T-helper 2 cell treated with Interferon-gamma antibody and Interleukin-4, amounts not matched to agents 100 ng/mL and 5 ng/mL, for 36 hours (primary cell): ENCODE measurements at regions not wholly inside any gene's neighbourhood (a gene's known extent, or its start where the extent isn't known, plus 50 kb on each side); places are given as distances from the start of the nearest gene placed in this dataset.

Experiments used
- intact Hi-C: fragments of 100-400 bp; cut with micrococcal nuclease; formaldehyde crosslinking; loops from one replicate; pipeline ENCODE4 v1.15.1; 2023

DNA sequence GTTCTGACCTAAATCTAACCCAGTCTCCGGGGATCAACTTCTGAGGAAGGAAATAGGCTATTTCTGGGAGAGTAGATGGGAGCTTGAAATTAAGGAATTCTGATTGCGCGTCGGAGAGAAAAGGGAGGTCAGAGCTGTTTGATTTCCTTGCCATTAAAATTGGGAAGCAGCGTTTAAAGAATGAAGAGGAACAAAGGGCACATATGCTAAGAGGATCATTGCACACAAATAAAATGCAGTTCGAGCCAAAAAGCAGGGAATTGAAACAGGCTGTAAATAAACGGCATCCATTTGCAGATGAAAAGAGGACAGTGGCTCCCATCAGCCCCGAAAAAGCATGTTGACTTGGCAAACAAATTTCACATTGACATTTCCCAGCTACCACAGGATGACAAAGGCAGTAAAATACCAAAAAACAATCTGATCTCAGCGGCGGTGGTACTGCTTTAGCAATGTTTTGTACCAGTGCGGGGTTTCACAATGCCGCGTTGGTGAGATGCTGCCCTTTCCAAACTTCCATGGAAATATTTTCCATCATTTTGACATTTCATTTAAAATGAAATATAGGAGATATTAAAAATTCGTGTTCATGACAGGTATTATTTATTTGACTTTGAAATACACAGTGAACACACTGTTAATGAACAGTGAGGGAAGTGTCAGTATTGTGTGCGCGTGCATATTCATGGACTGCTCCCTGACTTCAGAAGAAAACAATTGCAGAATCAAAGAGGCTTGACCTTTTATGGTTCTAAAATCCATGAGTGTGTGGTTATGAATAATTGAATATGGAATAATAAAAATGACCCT, 108.8 kb downstream of the SQOR start:
- intact Hi-C loops = no loop called here

GRCh38 chr15:45744236-45744589, 109.4 kb downstream of the SQOR start:
- intact Hi-C loops = no loop called here

DNA sequence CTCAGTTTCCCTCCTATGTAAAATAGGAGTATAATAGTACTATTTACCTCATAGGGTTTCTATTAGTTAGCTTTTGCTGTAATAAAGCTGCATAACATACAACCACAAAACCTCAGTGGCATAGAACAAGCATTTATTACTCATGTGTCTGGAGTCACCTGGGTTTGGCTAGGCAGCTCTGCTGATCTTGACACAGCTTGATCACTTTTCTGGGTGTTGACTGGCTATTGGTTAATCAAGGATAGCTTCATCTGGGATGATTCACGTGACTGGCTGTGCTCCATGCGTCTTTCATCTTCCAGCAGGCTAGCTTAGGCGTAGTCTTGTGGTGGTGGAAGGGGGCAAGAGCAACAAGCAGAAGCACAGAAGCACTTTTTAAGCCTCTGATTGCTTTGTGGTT, 112.6 kb downstream of the SQOR start:
- intact Hi-C loops = no loop called here

DNA sequence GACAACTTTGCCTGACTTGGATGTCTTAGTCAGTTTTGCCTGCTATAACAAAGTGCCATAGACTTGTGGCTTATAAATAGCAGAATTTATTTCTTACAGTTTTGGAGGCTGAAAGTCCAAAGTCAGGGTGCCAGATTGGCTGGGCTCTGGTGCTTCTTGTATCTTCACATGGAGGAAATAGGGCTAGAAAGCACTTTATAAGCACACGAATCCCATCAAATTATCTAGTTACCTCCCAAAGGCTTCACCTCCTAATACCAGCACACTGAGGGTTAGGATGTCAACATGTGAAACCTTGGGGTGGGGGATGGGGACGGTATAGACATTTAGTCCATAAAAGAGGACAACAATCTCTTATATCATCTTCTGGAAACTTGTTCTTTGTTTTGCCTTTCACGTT, 116.8 kb downstream of the SQOR start:
- intact Hi-C loops = no loop called here

- intact Hi-C loops = no loop called here
Measured at GRCh38 chr15:45759936-45760335, 125.1 kb downstream of the SQOR start.

GRCh38 chr15:45762726-45763125, 127.9 kb downstream of the SQOR start:
- intact Hi-C loops = no loop called here

DNA sequence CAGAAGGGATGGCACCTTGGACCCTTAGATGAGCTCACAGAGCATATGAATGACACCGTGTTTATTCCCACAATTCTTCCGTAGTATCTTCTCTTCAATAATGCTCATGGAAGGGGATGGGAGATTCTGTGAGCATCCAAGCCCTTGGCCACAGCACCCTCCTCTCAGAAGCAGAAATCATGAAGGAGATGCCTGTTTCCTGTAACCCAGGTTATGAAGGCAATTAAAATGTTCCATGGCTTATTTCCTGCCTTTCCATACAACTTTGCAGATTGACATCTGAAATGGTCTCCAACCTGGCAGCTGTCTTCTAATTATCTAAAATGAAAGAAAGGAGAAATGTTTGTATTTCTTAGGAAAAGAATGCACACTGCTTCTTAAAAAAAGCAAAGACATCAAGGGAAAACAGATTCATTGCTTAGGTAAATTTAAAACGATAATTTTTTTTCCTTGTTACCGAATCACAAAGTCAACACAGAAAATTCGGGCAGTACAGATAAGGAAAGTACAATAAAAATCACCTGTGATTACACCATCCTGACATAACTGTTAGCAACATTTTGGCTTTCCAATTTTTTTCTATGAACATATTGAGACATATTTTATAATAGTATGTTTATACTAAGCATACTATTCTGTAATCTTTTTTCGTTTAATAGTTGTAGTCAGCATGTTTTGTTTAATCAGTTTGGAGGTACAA, 128.5 kb downstream of the SQOR start:
- intact Hi-C loops = no loop called here

GRCh38 chr15:45773149-45773548, 138.3 kb downstream of the SQOR start:
- intact Hi-C loops = no loop called here

DNA sequence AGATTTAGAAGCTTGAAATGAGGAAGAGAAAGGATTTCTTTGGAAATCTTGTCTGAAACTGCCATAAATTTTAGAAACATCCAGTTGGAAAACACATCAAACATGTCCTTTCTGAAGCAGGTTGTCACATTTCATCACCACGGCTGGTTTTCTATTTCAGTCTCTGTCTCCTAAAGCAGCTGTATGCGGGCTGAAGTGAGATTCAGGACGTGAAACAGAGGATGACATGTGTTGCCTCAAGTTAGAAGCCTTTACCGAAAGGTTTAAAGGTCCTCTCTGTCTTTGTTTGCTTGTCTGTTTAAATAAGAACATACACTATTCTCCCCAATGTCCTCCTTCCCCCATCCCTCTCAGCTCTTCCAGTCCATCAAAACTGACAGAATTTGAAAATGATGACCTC, 141.9 kb downstream of the SQOR start:
- intact Hi-C loops = no loop called here

DNA sequence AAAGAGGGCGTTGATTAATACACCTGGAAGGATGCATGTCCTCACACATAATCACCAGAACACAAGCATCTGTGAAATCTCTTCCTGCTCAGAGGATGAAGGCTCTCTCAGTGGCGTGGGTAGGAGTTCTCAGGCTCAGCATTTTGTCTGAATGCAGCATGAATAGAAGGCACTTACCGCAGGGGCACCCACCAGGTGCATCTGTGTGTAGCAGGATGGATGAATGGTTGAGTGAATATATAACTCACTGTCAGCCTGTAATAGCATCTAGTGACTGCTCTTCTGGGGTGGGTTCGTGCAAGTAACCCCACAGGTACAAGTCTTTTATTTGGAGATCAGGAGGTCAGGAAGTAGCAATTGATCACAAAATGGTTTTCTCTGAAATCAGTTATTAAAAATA, 143.0 kb downstream of the SQOR start:
- intact Hi-C loops = no loop called here

DNA sequence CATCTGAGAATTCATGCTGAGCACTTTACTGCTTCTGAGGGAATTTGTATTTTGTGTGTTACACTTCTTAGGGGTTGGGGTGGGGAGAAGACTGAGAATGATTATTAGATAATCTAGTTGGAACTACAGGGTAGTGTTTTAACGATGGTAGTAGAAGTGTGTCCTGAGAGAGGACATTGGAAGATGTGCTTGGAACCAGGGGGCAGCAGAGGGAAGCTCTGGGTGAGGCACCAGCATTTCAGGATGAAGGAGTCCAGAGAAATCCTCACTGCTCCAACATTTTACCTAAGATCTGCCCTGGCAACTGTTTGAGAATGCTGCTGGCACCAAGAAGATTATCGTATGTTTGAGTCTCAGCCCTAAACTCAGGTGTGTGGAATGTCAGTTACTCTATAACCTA, 145.5 kb downstream of the SQOR start:
- intact Hi-C loops = no loop called here

- intact Hi-C loops = no loop called here
Measured at GRCh38 chr15:45784656-45785055, 149.8 kb downstream of the SQOR start.

- intact Hi-C loops = no loop called here
Measured at GRCh38 chr15:45785897-45786296, 151.1 kb downstream of the SQOR start.

DNA sequence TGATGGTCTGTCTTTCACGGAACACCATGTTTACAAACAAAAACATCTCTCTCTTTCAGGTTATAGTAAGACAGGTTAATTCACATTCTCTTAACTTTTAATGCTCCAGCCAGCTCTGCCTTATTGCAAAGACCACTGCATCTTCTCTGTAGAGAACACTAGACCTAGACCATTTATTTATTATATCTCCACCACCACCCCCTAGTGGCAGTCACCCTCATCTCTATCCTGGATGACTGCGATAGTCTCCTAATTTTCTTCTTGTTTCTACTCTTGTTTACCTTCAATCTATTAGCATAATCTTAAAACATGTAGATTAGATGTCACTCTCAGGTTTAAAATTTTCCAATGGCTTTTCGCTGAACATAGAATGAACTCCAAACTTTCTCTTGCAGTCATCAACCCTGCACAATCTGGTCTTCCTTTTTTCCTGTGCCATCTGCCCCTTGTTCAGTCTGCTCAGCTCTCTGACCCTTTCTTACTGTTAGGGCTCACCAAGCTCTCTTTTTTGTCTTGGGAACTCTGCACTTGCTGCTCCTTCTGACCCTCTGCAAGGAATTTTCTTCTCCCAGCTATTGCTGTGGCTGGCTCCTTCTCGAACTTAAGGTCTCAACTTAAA, 155.6 kb downstream of the SQOR start:
- intact Hi-C loops = loop anchor here (2.0 kb wide), 1 partner anchor 76 kb away; no protein-coding TSS in a partner anchor

DNA sequence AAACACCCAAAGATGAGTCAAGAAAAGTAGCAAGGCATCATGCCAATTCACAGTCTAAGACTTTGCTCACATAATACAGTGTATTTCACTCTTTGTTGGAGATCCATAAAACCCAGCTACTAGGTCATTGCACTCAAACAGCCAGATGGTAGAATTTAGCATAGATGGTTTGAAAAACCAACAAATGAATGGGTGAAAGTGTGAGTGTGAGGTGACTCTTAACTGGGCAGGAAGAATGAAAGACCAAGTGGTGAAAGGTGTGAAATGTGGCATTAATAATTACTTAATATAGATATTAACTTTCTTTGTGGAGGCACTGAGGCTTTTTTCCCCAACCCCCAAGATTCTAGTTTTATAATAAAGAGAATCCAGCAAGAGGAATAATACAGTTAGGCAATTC, 159.5 kb downstream of the SQOR start:
- intact Hi-C loops = no loop called here

- intact Hi-C loops = no loop called here
Measured at GRCh38 chr15:45794712-45795439, 160.0 kb downstream of the SQOR start.

DNA sequence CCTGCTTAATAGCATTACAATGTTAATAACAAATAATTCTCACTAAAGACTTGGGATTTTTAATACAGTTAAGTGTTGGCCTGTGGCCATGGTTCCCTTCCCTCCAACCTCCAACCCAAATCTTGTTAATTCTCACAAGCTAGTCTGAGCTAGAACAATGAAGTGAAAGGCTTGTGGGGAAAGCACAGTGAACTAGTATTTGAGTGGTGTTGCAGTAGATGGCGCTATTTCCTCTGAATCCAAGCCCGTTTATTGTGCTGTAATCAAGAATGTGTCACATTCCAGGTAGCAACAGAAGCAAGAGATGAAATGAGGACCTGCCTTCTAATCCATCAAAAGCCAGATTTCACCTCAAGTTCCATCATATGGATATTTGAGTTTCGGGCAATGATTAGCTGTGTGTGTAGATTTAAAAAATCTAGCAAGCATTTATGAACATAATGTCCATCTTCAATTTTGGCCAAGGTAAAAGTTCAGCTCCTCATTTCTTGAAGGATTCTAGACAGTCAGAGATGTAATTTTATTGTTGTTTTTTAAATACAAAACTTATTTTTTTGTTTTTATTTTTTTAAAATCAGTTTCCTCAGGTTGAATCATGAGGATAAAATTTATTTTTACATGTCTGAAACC, 160.7 kb downstream of the SQOR start:
- intact Hi-C loops = no loop called here

GRCh38 chr15:45796433-45796832, 161.6 kb downstream of the SQOR start:
- intact Hi-C loops = no loop called here

DNA sequence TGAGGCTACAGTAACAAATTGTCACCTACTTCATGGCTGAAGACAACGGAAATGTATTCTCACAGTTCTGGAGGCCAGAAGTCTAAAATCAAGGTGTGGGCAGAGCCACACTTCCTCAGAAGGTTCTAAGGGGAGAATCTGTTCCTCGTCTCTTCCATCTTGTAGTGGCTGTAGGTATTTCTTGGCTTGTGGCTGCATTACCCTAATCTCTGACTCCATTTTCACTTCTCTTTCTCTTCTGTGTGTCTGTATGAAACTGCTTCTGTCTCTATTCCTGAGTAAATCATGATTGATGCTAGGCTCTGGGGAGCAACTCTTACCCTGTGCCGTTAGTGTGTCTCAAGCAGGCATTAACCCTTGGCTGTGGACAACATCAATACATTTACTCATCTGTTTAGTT, 164.7 kb downstream of the SQOR start:
- intact Hi-C loops = no loop called here

DNA sequence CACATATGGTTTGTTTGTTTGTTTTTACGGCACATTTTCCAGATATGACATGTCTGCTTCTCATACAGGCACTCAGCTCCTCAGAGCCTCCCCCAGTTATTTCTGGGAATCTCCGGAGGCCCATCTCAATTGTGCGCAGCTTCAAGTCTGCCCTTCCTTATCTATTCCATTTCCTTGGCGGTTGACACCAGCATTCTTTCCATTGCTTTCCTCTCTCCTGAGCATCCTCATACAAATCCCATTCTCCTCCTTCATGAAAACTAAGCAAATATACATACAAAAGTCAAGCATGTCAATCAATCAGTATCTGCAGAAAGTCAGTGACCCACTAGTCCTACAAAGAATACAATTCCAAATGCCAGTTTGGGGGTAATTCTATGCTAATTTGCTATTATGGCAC, 166.7 kb downstream of the SQOR start:
- intact Hi-C loops = no loop called here

GRCh38 chr15:45802140-45802539, 167.3 kb downstream of the SQOR start:
- intact Hi-C loops = no loop called here
